Subcutaneous abdominal adipose tissue (tissue), 5 donors: ENCODE measurements at regions not wholly inside any gene's neighbourhood (a gene's known extent, or its start where the extent isn't known, plus 50 kb on each side); places are given as distances from the start of the nearest gene placed in this dataset.
A peak's percentile ranks its signal among the peaks of the same experiment; 100 is the strongest.

Experiments used
- H3K27ac ChIP-seq: one replicate; pipeline ENCODE4 v1.7.0; 2013; ENCODE audit warnings: low read depth, mild to moderate bottlenecking, inconsistent platforms, low read length, moderate library complexity
- H3K27me3 ChIP-seq, 5 donors: one replicate each; pipeline ENCODE4 v1.7.0; 2013; ENCODE audit warnings: low read length in 5 of 5, inconsistent platforms in 1 of 5; ENCODE audit not compliant: control insufficient read depth in 5 of 5, insufficient read depth in 4 of 5
- H3K36me3 ChIP-seq, 5 donors: one replicate each; pipeline ENCODE4 v1.7.0; 2013; ENCODE audit warnings: low read length in 5 of 5; ENCODE audit not compliant: control insufficient read depth in 5 of 5, insufficient read depth in 5 of 5
- H3K4me1 ChIP-seq, 5 donors: one replicate each; pipeline ENCODE4 v1.7.0; 2013; ENCODE audit warnings: low read length in 5 of 5, mild to moderate bottlenecking in 3 of 5, moderate library complexity in 1 of 5; ENCODE audit not compliant: control insufficient read depth in 5 of 5, insufficient read depth in 5 of 5
- H3K4me3 ChIP-seq, 5 donors: one replicate each; pipeline ENCODE4 v1.7.0; 2013; ENCODE audit warnings: low read length in 5 of 5, low read depth in 1 of 5
- H3K9ac ChIP-seq, 5 donors: one replicate each; pipeline ENCODE4 v1.7.0; 2013; ENCODE audit warnings: low read length in 5 of 5, mild to moderate bottlenecking in 4 of 5, moderate library complexity in 3 of 5
- H3K9me3 ChIP-seq, 5 donors: one replicate each; pipeline ENCODE4 v1.7.0; 2013; ENCODE audit warnings: low read length in 5 of 5; ENCODE audit not compliant: control insufficient read depth in 5 of 5
- donor health status: healthy.
- donor health status: healthy.
- donor health status: healthy.
- donor health status: healthy.
- donor health status: healthy.

DNA sequence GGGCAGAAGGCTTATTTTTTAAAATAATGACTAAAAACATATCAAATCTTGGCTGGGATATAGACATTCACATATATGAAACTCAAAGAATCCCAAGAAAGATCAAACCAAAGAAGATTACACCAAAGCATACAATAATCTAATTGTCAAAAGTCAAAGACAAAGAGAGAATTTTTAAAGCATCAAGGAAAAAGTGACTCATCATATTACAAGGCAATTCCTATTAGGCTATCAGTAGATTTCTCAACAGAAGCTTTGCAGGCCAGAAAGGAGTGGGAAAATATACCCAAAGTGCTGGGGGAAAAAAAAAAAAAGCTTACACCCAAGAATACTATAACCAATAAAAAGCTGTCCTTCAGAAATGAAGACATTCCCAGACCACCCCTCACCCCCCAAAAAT is 375.6 kb downstream of the BRINP2 start:
- H3K27me3 ChIP-seq: no peaks in the 10 kb centered on the region
- no peaks in the 10 kb centered on the region for H3K4me1 ChIP-seq
- H3K36me3 ChIP-seq: no peaks in the 10 kb centered on the region
- no peak overlapping the region for H3K4me3 ChIP-seq
- H3K27ac ChIP-seq: no peak overlapping the region
- H3K9ac ChIP-seq: no peak overlapping the region
- H3K9me3 ChIP-seq: peaks cover 0 to 6% (median under 1%) of the 10 kb centered on the region in 5 donors

DNA sequence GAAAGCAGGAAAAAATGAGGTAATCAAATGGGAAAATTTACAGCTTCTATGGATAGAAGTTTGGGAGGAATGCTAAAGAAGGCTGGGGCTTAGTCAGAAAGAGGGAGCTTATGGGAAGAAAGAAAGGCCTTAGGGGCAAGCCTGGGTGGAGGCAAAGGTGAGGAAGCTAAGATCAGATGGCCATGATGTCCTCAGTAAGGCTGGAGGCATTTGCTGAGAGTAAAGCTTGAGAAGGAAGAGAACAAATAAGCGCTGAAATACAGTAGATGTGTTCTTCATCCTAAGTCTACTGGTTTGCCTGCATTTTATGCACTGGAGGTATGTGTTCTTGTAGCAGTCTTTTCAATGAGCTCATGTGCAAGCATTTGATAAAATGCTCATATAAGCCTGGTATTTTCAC is 355.4 kb downstream of the BRINP2 start:
- no peaks in the 10 kb centered on the region for H3K27me3 ChIP-seq
- no peaks in the 10 kb centered on the region for H3K9me3 ChIP-seq
- H3K27ac ChIP-seq: no peak overlapping the region
- no peaks in the 10 kb centered on the region for H3K36me3 ChIP-seq
- no peaks in the 10 kb centered on the region for H3K4me1 ChIP-seq
- H3K9ac ChIP-seq: no peak overlapping the region
- H3K4me3 ChIP-seq: no peak overlapping the region

DNA sequence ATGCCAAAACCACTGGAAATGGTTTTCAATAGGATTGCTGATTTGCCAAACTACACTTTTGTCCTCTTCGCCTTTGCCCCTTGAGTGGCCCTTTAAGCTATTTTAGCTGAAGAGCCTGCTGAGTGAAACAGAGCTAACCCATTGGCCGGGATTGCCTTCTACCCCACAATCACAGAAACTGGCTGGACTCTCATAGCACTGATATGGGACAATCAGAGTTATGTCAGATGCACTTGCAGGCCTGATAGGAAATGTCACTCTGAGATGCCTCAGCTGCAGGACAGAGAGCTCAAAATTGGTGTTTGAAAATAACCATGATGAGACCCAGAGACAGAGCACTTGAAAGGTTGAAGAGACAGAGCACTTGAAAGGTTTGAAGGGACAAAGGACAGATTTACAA is 354.4 kb downstream of the BRINP2 start:
- no peak overlapping the region for H3K27ac ChIP-seq

DNA sequence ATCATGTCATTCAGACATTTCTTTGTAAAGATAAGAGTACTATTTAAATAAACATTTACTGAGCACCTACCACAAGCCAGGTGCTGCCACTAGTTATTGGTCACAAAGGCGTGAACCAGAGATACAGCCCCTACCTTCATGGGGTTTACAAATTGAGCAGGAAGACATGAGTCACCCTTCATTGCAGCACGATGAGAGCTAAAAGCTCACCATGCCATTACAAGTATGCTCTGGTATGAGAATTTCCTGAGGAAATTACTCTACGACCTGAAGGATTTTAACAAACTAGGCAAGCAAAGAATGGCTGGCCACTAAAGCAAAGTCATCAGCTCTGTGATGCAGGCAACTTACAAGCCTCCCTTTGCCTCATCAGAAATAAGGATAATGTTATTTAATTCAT is 346.8 kb downstream of the BRINP2 start:
- no peak overlapping the region for H3K27ac ChIP-seq
- no peaks in the 10 kb centered on the region for H3K36me3 ChIP-seq
- no peak overlapping the region for H3K4me3 ChIP-seq
- no peaks in the 10 kb centered on the region for H3K9me3 ChIP-seq
- no peak overlapping the region for H3K9ac ChIP-seq
- H3K27me3 ChIP-seq: no peaks in the 10 kb centered on the region
- H3K4me1 ChIP-seq: no peaks in the 10 kb centered on the region

More for the DNA sequence above, 354.4 kb downstream of the BRINP2 start:
- no peaks in the 10 kb centered on the region for H3K9me3 ChIP-seq
- no peaks in the 10 kb centered on the region for H3K36me3 ChIP-seq
- no peak overlapping the region for H3K9ac ChIP-seq
- no peak overlapping the region for H3K4me3 ChIP-seq
- no peaks in the 10 kb centered on the region for H3K4me1 ChIP-seq
- no peaks in the 10 kb centered on the region for H3K27me3 ChIP-seq

DNA sequence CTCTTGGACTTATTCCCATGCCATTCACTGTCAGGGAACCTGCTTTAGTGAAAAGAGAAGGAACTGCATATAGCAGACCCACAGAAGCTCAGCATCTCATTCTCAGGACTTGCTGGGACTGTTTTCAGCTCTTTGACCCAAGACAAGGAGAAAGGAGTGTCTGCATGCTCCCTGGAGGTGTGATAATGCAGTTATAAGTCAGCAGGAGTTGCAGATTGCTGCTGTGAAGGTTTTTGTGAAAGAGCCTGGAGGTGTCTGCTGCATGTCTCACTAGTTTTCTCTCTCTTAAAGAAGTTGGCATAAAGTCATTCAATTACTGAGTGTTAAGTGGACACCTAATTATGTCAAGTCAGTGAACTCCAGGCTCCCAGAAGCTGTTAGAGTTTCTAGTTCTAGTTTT is 343.4 kb downstream of the BRINP2 start:
- Histone ChIP-seq H3K27me3 (no peaks in the 10 kb centered on the region), H3K9ac (no peak overlapping the region), H3K4me3 (no peak overlapping the region)

DNA sequence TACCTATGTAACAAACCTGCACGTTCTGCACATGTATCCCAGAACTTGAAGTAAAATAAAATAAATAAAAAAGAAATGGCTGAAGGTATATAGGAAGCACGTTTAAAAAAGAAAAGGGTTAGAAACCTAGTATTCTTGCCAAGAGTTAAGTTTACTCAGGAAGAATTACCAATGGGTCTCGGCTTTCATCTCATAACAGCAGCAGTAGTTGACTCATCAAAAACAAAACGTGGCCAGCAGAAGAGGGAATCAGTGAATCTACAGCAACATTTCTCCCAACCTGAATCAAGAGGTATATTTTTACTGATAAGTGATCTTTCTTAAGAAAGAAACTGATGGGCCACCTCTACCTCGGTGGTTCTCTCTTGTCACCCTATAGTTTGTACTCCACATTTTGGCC is 340.3 kb downstream of the BRINP2 start:
- no peak overlapping the region for H3K4me3 ChIP-seq

More for the DNA sequence above, 343.4 kb downstream of the BRINP2 start:
- Histone ChIP-seq H3K27ac (no peak overlapping the region), H3K9me3 (no peaks in the 10 kb centered on the region), H3K4me1 (no peaks in the 10 kb centered on the region), H3K36me3 (no peaks in the 10 kb centered on the region)

DNA sequence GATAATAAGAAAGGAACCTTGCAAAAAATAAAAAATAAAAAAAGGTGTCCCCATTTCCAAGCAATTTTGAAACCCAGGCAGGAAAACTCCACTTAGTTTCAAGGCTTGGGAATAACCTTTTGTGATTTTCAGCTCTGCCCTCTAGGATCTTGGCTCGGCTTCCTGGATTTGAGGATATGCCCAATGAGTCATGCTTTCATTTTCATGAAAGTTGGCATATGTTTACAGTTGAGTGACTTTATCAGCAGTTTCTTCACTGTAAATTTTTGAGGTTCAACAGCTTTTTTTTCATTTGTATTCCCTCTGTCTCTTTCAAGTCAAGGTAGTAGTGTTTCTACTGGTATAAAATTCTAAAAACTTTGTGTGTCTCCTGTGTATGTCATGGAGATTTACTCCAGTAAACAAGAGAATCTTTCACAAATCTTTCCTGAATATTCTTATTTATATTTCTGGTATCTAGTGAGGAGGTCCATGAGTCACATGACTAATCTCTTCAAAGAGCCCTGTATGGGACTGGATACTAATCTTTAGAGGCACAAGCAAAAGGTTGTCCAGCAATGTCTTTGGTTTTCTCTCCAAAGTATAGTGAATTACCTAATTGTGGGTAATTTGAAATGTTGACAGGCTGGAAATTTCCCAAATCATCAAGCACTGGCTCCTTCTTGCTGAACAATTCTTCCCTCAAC is 335.3 kb downstream of the BRINP2 start:
- Histone ChIP-seq H3K27me3 (no peaks in the 10 kb centered on the region), H3K9me3 (peaks cover 0 to 15% (median 7%) of the 10 kb centered on the region in 5 donors), H3K36me3 (no peaks in the 10 kb centered on the region), H3K9ac (no peak overlapping the region), H3K4me3 (no peak overlapping the region), H3K27ac (no peak overlapping the region), H3K4me1 (no peaks in the 10 kb centered on the region)

More for the DNA sequence above, 340.3 kb downstream of the BRINP2 start:
- Histone ChIP-seq H3K27ac (no peak overlapping the region), H3K36me3 (no peaks in the 10 kb centered on the region), H3K9ac (no peak overlapping the region), H3K9me3 (peaks cover 0 to 7% (median 0%) of the 10 kb centered on the region in 5 donors), H3K27me3 (no peaks in the 10 kb centered on the region), H3K4me1 (no peaks in the 10 kb centered on the region)

DNA sequence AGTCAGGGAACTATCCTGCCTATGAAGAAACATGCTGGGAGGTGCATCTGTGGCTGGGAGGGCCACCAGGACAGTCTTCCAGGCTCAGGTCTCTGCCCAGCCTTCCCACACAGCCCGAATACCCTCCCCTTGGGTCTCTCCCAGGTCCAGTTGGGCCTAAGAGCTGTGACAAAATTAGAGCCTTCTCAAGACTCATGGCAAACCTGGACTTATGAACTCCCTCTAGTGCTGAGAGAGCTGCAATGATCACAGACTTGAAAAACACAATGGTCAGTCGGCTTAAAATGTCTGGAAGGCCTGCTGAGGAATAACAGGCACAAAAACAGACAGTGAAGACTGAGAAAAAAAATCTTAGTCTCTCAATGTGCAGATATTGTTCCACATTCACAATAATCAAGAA is 325.1 kb downstream of the BRINP2 start:
- H3K9ac ChIP-seq: no peak overlapping the region
- H3K36me3 ChIP-seq: no peaks in the 10 kb centered on the region
- H3K27ac ChIP-seq: no peak overlapping the region
- H3K4me3 ChIP-seq: peak overlapping the region in 1 of 5 donors; percentile 12
- no peaks in the 10 kb centered on the region for H3K4me1 ChIP-seq
- no peaks in the 10 kb centered on the region for H3K27me3 ChIP-seq
- H3K9me3 ChIP-seq: peaks cover 0 to 9% (median 3%) of the 10 kb centered on the region in 5 donors

DNA sequence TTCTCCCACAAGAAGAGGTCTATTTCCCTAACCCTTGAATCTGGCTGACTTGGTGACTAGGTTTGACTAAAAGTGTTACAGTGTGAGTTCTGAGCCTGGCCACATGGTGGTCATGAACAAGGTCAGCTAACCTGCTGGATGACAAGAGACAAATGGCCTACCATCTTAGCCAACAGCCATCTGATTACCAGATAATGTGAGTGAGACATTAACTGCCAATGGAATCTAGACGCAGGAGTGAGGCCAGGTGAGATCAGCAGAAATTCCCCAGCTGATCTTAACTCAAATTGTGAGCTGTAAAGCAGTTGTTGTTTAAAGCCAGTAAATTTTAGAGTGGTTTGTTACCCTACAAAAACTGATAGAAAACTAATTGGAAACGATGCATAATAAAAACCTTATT is 320.0 kb downstream of the BRINP2 start:
- no peak overlapping the region for H3K9ac ChIP-seq
- H3K9me3 ChIP-seq: peaks cover 0 to 2% (median 0%) of the 10 kb centered on the region in 5 donors
- no peak overlapping the region for H3K27ac ChIP-seq
- H3K4me1 ChIP-seq: no peaks in the 10 kb centered on the region
- peaks cover 0 to 2% (median 0%) of the 10 kb centered on the region in 5 donors for H3K27me3 ChIP-seq
- H3K4me3 ChIP-seq: no peak overlapping the region
- no peaks in the 10 kb centered on the region for H3K36me3 ChIP-seq

DNA sequence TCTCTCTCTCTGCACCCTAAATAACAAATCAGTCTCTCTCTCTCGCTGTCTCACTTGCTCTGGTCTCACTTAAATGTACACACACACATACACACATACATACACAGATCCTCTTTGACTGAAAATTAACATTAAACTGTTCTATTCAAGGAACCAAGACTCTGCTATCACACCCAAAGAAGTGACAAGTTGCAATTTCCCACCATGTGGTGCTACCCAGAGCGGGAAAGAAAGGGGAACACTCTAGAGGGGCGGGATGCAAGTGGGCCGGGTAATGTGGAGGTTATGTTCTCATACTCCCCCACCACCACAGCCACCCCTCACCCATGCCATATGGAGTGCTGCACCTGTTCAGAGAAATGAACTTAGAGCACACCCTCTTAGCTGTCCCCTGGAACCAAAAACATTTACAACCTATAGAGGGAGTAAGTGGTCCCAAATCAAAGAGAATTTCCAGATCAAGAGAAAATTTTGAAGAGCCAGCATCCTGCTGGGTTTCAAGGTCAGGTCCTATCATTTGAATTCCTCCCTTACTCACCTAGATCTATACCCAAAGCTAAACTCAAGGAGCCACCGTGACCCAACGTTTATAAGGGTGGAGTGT is 319.4 kb downstream of the BRINP2 start:
- Histone ChIP-seq H3K9me3 (no peaks in the 10 kb centered on the region), H3K36me3 (no peaks in the 10 kb centered on the region), H3K4me1 (no peaks in the 10 kb centered on the region), H3K27ac (no peak overlapping the region), H3K27me3 (peaks cover 0 to 2% (median 0%) of the 10 kb centered on the region in 5 donors), H3K9ac (no peak overlapping the region), H3K4me3 (no peak overlapping the region)
